ENCODE measurements at regions not wholly inside any gene's neighbourhood (a gene's known extent, or its start where the extent isn't known, plus 50 kb on each side); places are given as distances from the start of the nearest gene placed in this dataset.
"Not testable (repeated sequence)": the region's sequence is repeated elsewhere in the genome, so short reads cannot be mapped to it uniquely, and the experiment has no call there.

GRCh38 chr5:97929383-97929782 is 746.3 kb upstream of the RIOK2 start:
- ATAC-seq (no peak), DNase-seq (no peak)
- intact Hi-C loops (cut with DNase I, micrococcal nuclease): no loop called here

- intact Hi-C loops (cut with DNase I, micrococcal nuclease): no loop called here
- DNase-seq (no peak), ATAC-seq (no peak)
Measured at GRCh38 chr5:97931829-97932228, 748.8 kb upstream of the RIOK2 start.

GRCh38 chr5:97936231-97936630 is 753.2 kb upstream of the RIOK2 start:
- no peak for ATAC-seq
- DNase-seq: no peak
- intact Hi-C loops (cut with DNase I, micrococcal nuclease): no loop called here

- ATAC-seq (no peak), DNase-seq (no peak)
- intact Hi-C loops (cut with DNase I, micrococcal nuclease): no loop called here
Measured at GRCh38 chr5:97937846-97938245, 754.8 kb upstream of the RIOK2 start.

GRCh38 chr5:97943036-97943435 is 760.0 kb upstream of the RIOK2 start:
- ATAC-seq (no peak), DNase-seq (no peak)

GRCh38 chr5:97951139-97951538 is 768.1 kb upstream of the RIOK2 start:
- intact Hi-C loops (cut with DNase I, micrococcal nuclease): no loop called here
- ATAC-seq (peak; percentile 73), DNase-seq (no peak)

More at GRCh38 chr5:97943036-97943435, 760.0 kb upstream of the RIOK2 start:
- intact Hi-C loops (cut with DNase I, micrococcal nuclease): no loop called here

- DNase-seq (no peak), ATAC-seq (no peak)
- intact Hi-C loops (cut with DNase I, micrococcal nuclease): no loop called here
Measured at GRCh38 chr5:97955450-97955849, 772.4 kb upstream of the RIOK2 start.

GRCh38 chr5:97967292-97967691 is 784.2 kb upstream of the RIOK2 start:
- intact Hi-C loops (cut with DNase I, micrococcal nuclease): no loop called here
- DNase-seq (no peak), ATAC-seq (no peak)

GRCh38 chr5:97968346-97968745 is 785.3 kb upstream of the RIOK2 start:
- no peak for ATAC-seq
- DNase-seq: no peak
- intact Hi-C loops (cut with DNase I, micrococcal nuclease): no loop called here

GRCh38 chr5:97979740-97980139 is 793.7 kb upstream of the RGMB start:
- no peak for DNase-seq

GRCh38 chr5:97980291-97980690 is 793.2 kb upstream of the RGMB start:
- ATAC-seq (no peak), DNase-seq (no peak)
- intact Hi-C loops (cut with DNase I, micrococcal nuclease): no loop called here

More at GRCh38 chr5:97979740-97980139, 793.7 kb upstream of the RGMB start:
- intact Hi-C loops (cut with DNase I, micrococcal nuclease): no loop called here
- no peak for ATAC-seq

GRCh38 chr5:97986069-97986468 is 787.4 kb upstream of the RGMB start:
- intact Hi-C loops (cut with DNase I, micrococcal nuclease): no loop called here
- ATAC-seq (no peak), DNase-seq (no peak)

- DNase-seq (no peak), ATAC-seq (no peak)
- intact Hi-C loops (cut with DNase I, micrococcal nuclease): no loop called here
Measured at GRCh38 chr5:97991236-97991635, 782.2 kb upstream of the RGMB start.

GRCh38 chr5:97998941-97999340 is 774.5 kb upstream of the RGMB start:
- DNase-seq (no peak), ATAC-seq (no peak)
- intact Hi-C loops (cut with DNase I, micrococcal nuclease): no loop called here

GRCh38 chr5:98004463-98004862 is 769.0 kb upstream of the RGMB start:
- intact Hi-C loops (cut with DNase I, micrococcal nuclease): no loop called here
- ATAC-seq (no peak), DNase-seq (no peak)

GRCh38 chr5:98016771-98017170 is 756.7 kb upstream of the RGMB start:
- DNase-seq (no peak), ATAC-seq (no peak)
- intact Hi-C loops (cut with DNase I, micrococcal nuclease): no loop called here

GRCh38 chr5:98030273-98030672 is 743.2 kb upstream of the RGMB start:
- ATAC-seq; DNase-seq; intact Hi-C loops (cut with DNase I, micrococcal nuclease): not testable (repeated sequence)

GRCh38 chr5:98031036-98031435 is 742.4 kb upstream of the RGMB start:
- ATAC-seq; intact Hi-C loops (cut with DNase I, micrococcal nuclease); DNase-seq: not testable (repeated sequence)

GRCh38 chr5:98031496-98031895 is 742.0 kb upstream of the RGMB start:
- ATAC-seq (peak; percentile 30), DNase-seq (no peak)
- intact Hi-C loops (cut with DNase I, micrococcal nuclease): no loop called here

GRCh38 chr5:98031926-98032325 is 741.5 kb upstream of the RGMB start:
- intact Hi-C loops (cut with DNase I, micrococcal nuclease): no loop called here
- no peak for DNase-seq
- no peak for ATAC-seq

- ATAC-seq (no peak), DNase-seq (no peak)
- intact Hi-C loops (cut with DNase I, micrococcal nuclease): no loop called here
Measured at GRCh38 chr5:98041661-98042060, 731.8 kb upstream of the RGMB start.

- ATAC-seq: no peak
- intact Hi-C loops (cut with DNase I, micrococcal nuclease): no loop called here
- DNase-seq: no peak
Measured at GRCh38 chr5:98042521-98042920, 730.9 kb upstream of the RGMB start.

All from left colon (tissue), 2 donors.